Gastrocnemius medialis (tissue), 4 donors: ENCODE measurements at regions not wholly inside any gene's neighbourhood (a gene's known extent, or its start where the extent isn't known, plus 50 kb on each side); places are given as distances from the start of the nearest gene placed in this dataset.

Source experiments
- CTCF ChIP-seq, 5 experiments: fragments of 450-650 bp in 3 of 5; fragments of 200-600 bp in 2 of 5; sonication (generic) in 2 of 5; IDR thresholded peaks in 4 of 5; conservative IDR thresholded peaks in 1 of 5; 1 replicate in 4 of 5; 2 replicates in 1 of 5; pipeline ENCODE4 v1.5.1; 2016 to 2019; ENCODE audit warnings: antibody characterized with exemption in 5 of 5, mild to moderate bottlenecking in 3 of 5, moderate library complexity in 3 of 5
- POLR2A ChIP-seq, 2 donors: fragments of 450-650 bp; IDR thresholded peaks; one replicate each; pipeline ENCODE4 v1.6.1; 2017; ENCODE audit warnings: antibody characterized with exemption in 2 of 2, mild to moderate bottlenecking in 2 of 2, moderate library complexity in 2 of 2

- TF ChIP-seq CTCF (IDR thresholded peaks at IDR 0.05 in 4 of 5, conservative IDR thresholded peaks at IDR 0.05 in 1 of 5) (no peak), POLR2A (IDR thresholded peaks at IDR 0.05) (no peak)
Observed at GRCh38 chr12:102298022-102298421, 100.4 kb upstream of the PMCH start.
